GM12872 (cell line): ENCODE measurements at regions not wholly inside any gene's neighbourhood (a gene's known extent, or its start where the extent isn't known, plus 50 kb on each side); places are given as distances from the start of the nearest gene placed in this dataset.

ENCODE experiments used
- CTCF ChIP-seq: IDR thresholded peaks from 3 replicates; pipeline ENCODE4 v1.5.1; 2011; ENCODE audit warnings: low read depth, mild to moderate bottlenecking, low read length, moderate library complexity; ENCODE audit not compliant: insufficient read depth

GRCh38 chr2:12533337-12534005, 183.3 kb upstream of the TRIB2 start:
- no peak for TF ChIP-seq CTCF

GRCh38 chr2:12534646-12535263, 182.0 kb upstream of the TRIB2 start:
- no peak for TF ChIP-seq CTCF

- TF ChIP-seq CTCF, result no peak
Measured at GRCh38 chr2:12536976-12537375, 179.8 kb upstream of the TRIB2 start.

- no peak for TF ChIP-seq CTCF
Measured at GRCh38 chr2:12538138-12538694, 178.5 kb upstream of the TRIB2 start.

- no peak for TF ChIP-seq CTCF
Measured at GRCh38 chr2:12539336-12539735, 177.4 kb upstream of the TRIB2 start.

GRCh38 chr2:12539776-12540562, 176.8 kb upstream of the TRIB2 start:
- TF ChIP-seq CTCF, result no peak
